ENCODE measurements at regions not wholly inside any gene's neighbourhood (a gene's known extent, or its start where the extent isn't known, plus 50 kb on each side); places are given as distances from the start of the nearest gene placed in this dataset.

- DNase-seq (ENCODE audit: insufficient read length, low spot score) (no peak), FAIRE-seq (no peak)
- no peak for TF ChIP-seq POLR2AphosphoS5 (IDR thresholded peaks at IDR 0.05; ENCODE audit: low read depth, low read length)
- TF ChIP-seq PAX5 (IDR thresholded peaks at IDR 0.05; ENCODE audit: insufficient read depth, low read length, severe bottlenecking), result no peak
- TF ChIP-seq POLR2A (IDR thresholded peaks at IDR 0.05; ENCODE audit: low read depth, low read length), result no peak
- no peak for TF ChIP-seq TAF1 (IDR thresholded peaks at IDR 0.05; ENCODE audit: low read depth, low read length)
- TF ChIP-seq POU2F2 (IDR thresholded peaks at IDR 0.05; ENCODE audit: low read depth, low read length), result no peak
- TF ChIP-seq SPI1 (IDR thresholded peaks at IDR 0.05; ENCODE audit: low read depth, low read length), result no peak
Observed at GRCh38 chr2:236877972-236878371, 207.7 kb upstream of the COPS8 start.

GRCh38 chr2:236879416-236879963, 206.2 kb upstream of the COPS8 start:
- FAIRE-seq (no peak), DNase-seq (ENCODE audit: insufficient read length, low spot score) (no peak)
- TF ChIP-seq TAF1 (IDR thresholded peaks at IDR 0.05; ENCODE audit: low read depth, low read length) (no peak), POLR2AphosphoS5 (IDR thresholded peaks at IDR 0.05; ENCODE audit: low read depth, low read length) (no peak), POLR2A (IDR thresholded peaks at IDR 0.05; ENCODE audit: low read depth, low read length) (no peak), SPI1 (IDR thresholded peaks at IDR 0.05; ENCODE audit: low read depth, low read length) (no peak), PAX5 (IDR thresholded peaks at IDR 0.05; ENCODE audit: insufficient read depth, low read length, severe bottlenecking) (no peak), POU2F2 (IDR thresholded peaks at IDR 0.05; ENCODE audit: low read depth, low read length) (no peak)

GRCh38 chr2:236882074-236882473, 203.6 kb upstream of the COPS8 start:
- FAIRE-seq (no peak), DNase-seq (ENCODE audit: insufficient read length, low spot score) (no peak)
- TF ChIP-seq POU2F2 (IDR thresholded peaks at IDR 0.05; ENCODE audit: low read depth, low read length) (no peak), TAF1 (IDR thresholded peaks at IDR 0.05; ENCODE audit: low read depth, low read length) (no peak), POLR2AphosphoS5 (IDR thresholded peaks at IDR 0.05; ENCODE audit: low read depth, low read length) (no peak), SPI1 (IDR thresholded peaks at IDR 0.05; ENCODE audit: low read depth, low read length) (no peak), POLR2A (IDR thresholded peaks at IDR 0.05; ENCODE audit: low read depth, low read length) (no peak), PAX5 (IDR thresholded peaks at IDR 0.05; ENCODE audit: insufficient read depth, low read length, severe bottlenecking) (no peak)

- DNase-seq (ENCODE audit: insufficient read length, low spot score) (no peak), FAIRE-seq (no peak)
- TF ChIP-seq TAF1 (IDR thresholded peaks at IDR 0.05; ENCODE audit: low read depth, low read length) (no peak), POU2F2 (IDR thresholded peaks at IDR 0.05; ENCODE audit: low read depth, low read length) (no peak), SPI1 (IDR thresholded peaks at IDR 0.05; ENCODE audit: low read depth, low read length) (no peak), POLR2AphosphoS5 (IDR thresholded peaks at IDR 0.05; ENCODE audit: low read depth, low read length) (no peak), POLR2A (IDR thresholded peaks at IDR 0.05; ENCODE audit: low read depth, low read length) (no peak), PAX5 (IDR thresholded peaks at IDR 0.05; ENCODE audit: insufficient read depth, low read length, severe bottlenecking) (no peak)
Observed at GRCh38 chr2:236882930-236883329, 202.8 kb upstream of the COPS8 start.

- no peak for FAIRE-seq
Observed at GRCh38 chr2:236883819-236884218, 201.9 kb upstream of the COPS8 start.

GRCh38 chr2:236884569-236885175, 201.0 kb upstream of the COPS8 start:
- TF ChIP-seq POLR2A (IDR thresholded peaks at IDR 0.05; ENCODE audit: low read depth, low read length), result no peak
- TF ChIP-seq SPI1 (IDR thresholded peaks at IDR 0.05; ENCODE audit: low read depth, low read length), result no peak
- no peak for TF ChIP-seq TAF1 (IDR thresholded peaks at IDR 0.05; ENCODE audit: low read depth, low read length)
- FAIRE-seq, result no peak
- DNase-seq (ENCODE audit: insufficient read length, low spot score), result no peak

More at GRCh38 chr2:236883819-236884218, 201.9 kb upstream of the COPS8 start:
- DNase-seq (ENCODE audit: insufficient read length, low spot score), result no peak
- no peak for TF ChIP-seq POLR2AphosphoS5 (IDR thresholded peaks at IDR 0.05; ENCODE audit: low read depth, low read length)
- no peak for TF ChIP-seq PAX5 (IDR thresholded peaks at IDR 0.05; ENCODE audit: insufficient read depth, low read length, severe bottlenecking)
- no peak; the same call in 1 of the 2 replicates for TF ChIP-seq SPI1 (IDR thresholded peaks at IDR 0.05; ENCODE audit: low read depth, low read length)

GRCh38 chr2:236886456-236886855, 199.2 kb upstream of the COPS8 start:
- TF ChIP-seq POLR2A (IDR thresholded peaks at IDR 0.05; ENCODE audit: low read depth, low read length) (no peak), SPI1 (IDR thresholded peaks at IDR 0.05; ENCODE audit: low read depth, low read length) (no peak), POU2F2 (IDR thresholded peaks at IDR 0.05; ENCODE audit: low read depth, low read length) (no peak), POLR2AphosphoS5 (IDR thresholded peaks at IDR 0.05; ENCODE audit: low read depth, low read length) (no peak), PAX5 (IDR thresholded peaks at IDR 0.05; ENCODE audit: insufficient read depth, low read length, severe bottlenecking) (no peak), TAF1 (IDR thresholded peaks at IDR 0.05; ENCODE audit: low read depth, low read length) (no peak)
- no peak for FAIRE-seq

GRCh38 chr2:236887531-236887930, 198.2 kb upstream of the COPS8 start:
- DNase-seq (ENCODE audit: insufficient read length, low spot score) (no peak), FAIRE-seq (no peak)
- no peak for TF ChIP-seq POLR2A (IDR thresholded peaks at IDR 0.05; ENCODE audit: low read depth, low read length)
- no peak for TF ChIP-seq POU2F2 (IDR thresholded peaks at IDR 0.05; ENCODE audit: low read depth, low read length)
- TF ChIP-seq POLR2AphosphoS5 (IDR thresholded peaks at IDR 0.05; ENCODE audit: low read depth, low read length), result no peak
- TF ChIP-seq TAF1 (IDR thresholded peaks at IDR 0.05; ENCODE audit: low read depth, low read length), result no peak
- no peak for TF ChIP-seq PAX5 (IDR thresholded peaks at IDR 0.05; ENCODE audit: insufficient read depth, low read length, severe bottlenecking)
- TF ChIP-seq SPI1 (IDR thresholded peaks at IDR 0.05; ENCODE audit: low read depth, low read length), result no peak

More at GRCh38 chr2:236886456-236886855, 199.2 kb upstream of the COPS8 start:
- DNase-seq (ENCODE audit: insufficient read length, low spot score), result no peak

GRCh38 chr2:236887953-236888793, 197.5 kb upstream of the COPS8 start:
- no peak for FAIRE-seq
- DNase-seq (ENCODE audit: insufficient read length, low spot score), result no peak

More at GRCh38 chr2:236887953-236888793, 197.5 kb upstream of the COPS8 start:
- TF ChIP-seq TAF1 (IDR thresholded peaks at IDR 0.05; ENCODE audit: low read depth, low read length) (no peak), POLR2AphosphoS5 (IDR thresholded peaks at IDR 0.05; ENCODE audit: low read depth, low read length) (no peak), PAX5 (IDR thresholded peaks at IDR 0.05; ENCODE audit: insufficient read depth, low read length, severe bottlenecking) (no peak), SPI1 (IDR thresholded peaks at IDR 0.05; ENCODE audit: low read depth, low read length) (no peak), POU2F2 (IDR thresholded peaks at IDR 0.05; ENCODE audit: low read depth, low read length) (no peak), POLR2A (IDR thresholded peaks at IDR 0.05; ENCODE audit: low read depth, low read length) (no peak)
